Hematopoietic multipotent progenitor cell treated with erythropoietin and hydrocortisone succinate and interleukin-3 and kit ligand, for 8 days (in vitro differentiated cells): ENCODE measurements at regions not wholly inside any gene's neighbourhood (a gene's known extent, or its start where the extent isn't known, plus 50 kb on each side); places are given as distances from the start of the nearest gene placed in this dataset.

Experiments
- DNase-seq: peaks from one replicate; pipeline ENCODE4 v3.0.0-alpha.2; 2015

- no peak for DNase-seq
Measured at GRCh38 chr9:81162361-81162760, 527.0 kb downstream of the TLE1 start.

DNA sequence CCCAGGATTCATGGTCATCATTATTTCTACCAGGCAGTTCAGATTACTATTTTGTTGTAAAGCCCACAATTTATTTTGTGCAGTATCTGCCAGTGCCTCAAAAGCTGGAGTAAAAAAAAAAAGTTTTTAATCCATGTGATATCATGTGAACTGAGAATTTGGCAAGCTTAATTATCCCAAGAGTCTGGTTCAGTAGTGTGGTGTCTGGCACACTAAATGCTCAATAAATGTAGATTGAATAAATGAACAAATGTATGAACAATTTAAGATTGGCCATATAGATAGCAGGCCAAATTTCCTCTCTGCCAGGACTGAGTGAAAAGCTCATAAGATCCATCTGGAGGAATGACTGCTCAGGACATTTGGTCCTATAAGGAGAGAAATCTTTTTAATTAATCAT is 533.0 kb downstream of the TLE1 start:
- DNase-seq, result no peak

DNA sequence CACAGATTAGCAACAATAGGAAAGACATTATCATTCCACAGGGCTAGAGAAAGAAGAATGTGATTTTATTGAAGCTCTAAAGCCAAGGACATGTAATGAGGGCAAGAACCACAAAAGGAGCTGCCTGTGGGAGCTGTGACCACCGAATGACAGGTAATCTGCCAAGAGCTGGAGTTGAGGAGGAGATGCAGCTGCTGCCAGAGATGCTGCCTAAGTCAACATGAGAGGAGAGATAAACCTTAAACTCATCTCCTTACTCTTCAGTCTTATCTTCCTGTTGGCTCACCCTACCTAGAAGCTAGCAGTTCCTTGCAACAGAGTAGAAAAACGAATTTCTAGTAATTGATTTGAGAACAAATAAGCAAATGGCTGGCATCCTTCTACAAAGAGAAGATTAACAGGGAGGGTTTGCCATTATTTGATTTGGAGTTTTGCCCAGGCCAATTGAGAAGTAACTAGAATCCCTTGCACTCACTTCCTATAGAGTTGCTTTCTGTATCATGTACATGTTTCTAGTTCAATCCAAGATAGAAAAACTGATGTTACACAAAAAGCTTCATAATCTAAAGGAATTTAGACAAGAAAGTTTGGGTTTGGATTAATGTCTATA is 539.2 kb downstream of the TLE1 start:
- DNase-seq, result no peak

DNA sequence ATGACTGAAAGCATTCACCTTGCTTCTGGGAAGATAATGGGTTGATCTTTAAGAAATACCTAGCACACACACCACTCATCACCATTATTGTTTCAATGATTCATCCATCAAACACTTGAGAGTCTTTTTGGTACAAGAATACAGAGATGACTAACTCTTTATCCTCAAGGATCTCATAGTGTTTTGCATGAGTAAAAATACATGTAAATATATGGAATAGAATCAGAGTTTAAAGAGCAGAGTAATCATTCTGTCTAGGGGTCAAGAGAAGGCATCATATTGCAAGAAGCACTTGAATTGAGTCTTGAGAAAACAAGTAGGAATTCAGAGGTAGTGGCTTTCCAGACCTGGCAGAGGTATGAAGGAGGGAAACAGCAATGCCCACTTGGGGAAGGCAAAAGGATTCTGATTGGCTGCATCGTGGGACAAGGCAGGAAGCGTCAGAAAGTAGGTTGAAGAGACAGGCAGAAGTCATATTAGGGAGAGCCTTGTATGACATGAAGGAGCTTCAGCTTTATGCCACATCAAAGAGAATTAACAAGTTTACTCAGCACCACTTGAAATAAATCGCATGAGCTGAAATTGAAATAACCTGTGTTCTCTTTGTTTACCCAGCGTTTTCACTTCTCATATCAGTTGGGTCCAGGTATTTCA is 542.5 kb downstream of the TLE1 start:
- no peak for DNase-seq

- no peak for DNase-seq
Measured at GRCh38 chr9:81146241-81146640, 543.1 kb downstream of the TLE1 start.

DNA sequence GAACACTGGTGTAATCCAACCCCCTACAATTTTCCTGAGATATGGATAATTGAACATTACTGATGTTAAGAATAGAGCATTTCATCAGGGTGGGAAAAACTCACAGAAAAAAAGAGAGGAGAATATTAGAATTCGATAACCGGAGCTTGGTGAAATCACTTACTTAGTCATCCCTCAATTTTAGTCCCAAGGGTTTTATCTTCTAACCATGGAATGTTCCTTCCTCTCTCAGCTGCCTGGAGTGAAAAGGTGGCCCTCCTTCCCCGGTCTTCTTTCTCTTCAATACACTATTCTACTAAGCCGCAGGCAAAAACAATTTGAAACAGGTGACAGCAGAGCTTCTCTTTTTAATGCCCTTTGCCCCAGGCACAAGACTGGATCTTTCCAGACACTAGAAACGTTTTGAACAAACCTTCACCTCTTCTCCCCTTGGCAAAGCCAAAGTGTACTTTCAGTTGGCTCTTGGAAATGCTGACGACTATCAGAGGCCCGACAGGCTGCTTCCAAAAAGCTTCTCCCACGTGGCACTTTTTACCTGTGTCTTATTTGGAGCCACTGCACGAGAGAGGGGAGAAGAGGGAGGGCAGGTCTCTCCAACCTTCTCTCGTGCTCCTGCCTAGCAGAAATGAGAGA is 543.9 kb downstream of the TLE1 start:
- DNase-seq, result no peak

GRCh38 chr9:81141961-81142360 is 547.4 kb downstream of the TLE1 start:
- DNase-seq, result no peak

- no peak for DNase-seq
Measured at GRCh38 chr9:81137976-81138568, 551.3 kb downstream of the TLE1 start.

- no peak for DNase-seq
Measured at GRCh38 chr9:81132796-81133195, 556.6 kb downstream of the TLE1 start.

- DNase-seq, result no peak
Measured at GRCh38 chr9:81132318-81132717, 557.0 kb downstream of the TLE1 start.

DNA sequence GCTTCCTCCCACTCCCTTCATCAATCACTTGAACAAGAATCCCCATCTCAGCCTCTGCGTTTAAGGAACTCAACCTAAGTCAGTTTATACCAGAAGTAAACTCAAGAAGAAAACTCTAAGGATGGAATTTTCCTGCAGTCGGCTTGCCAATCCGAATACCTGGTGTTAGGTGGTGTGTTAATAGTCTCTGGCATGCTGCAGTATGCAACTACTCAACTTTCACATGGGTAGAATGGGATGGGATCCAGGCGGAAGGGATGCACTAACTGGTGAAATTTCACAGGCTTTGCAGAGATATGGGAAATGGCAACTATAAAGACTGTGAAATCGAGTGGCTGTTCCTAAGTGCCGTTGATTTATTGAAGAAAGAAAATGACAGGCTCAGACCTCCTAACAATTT is 560.6 kb downstream of the TLE1 start:
- DNase-seq, result no peak

- DNase-seq, result no peak
Measured at GRCh38 chr9:81125446-81126092, 563.8 kb downstream of the TLE1 start.

- DNase-seq, result no peak
Measured at GRCh38 chr9:81123526-81123925, 565.8 kb downstream of the TLE1 start.

DNA sequence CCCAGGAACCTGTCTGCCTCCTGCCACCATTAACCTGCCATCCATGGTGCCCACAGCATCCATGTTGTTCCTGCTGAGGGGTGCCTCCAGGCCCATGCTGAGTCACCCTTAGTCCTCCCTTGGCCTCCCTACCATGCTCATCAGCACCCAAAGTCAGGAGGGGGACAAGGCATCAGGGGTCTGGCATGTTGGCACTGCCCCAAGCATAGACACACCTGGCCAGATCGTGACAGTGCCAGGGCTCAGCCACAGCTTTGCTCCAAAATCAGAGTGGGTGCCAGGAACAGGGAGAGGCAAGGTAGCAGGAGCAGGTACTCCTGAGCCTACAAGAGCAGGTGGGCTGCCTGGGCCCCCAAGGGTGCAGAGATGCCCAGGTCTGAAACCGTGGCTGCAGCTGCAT is 566.6 kb downstream of the TLE1 start:
- no peak for DNase-seq

DNA sequence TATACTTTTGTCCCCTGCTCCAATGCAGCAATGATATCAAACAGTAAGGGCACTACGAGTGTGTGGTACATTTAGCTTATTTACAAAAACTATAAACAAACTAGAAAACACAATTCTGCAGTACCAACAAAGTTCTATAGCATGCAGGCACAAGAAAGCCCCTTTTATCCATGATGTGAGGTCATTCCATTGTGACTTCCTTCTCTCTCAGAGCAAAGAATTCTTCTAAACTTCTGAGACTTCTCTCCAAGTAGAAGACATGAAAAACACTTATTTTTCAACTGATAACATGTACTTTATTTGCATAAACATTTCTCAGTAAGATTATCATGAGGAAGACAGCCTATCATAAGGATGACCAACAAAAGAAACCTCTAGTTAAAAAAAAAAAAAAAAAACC is 569.8 kb downstream of the TLE1 start:
- DNase-seq, result no peak

DNA sequence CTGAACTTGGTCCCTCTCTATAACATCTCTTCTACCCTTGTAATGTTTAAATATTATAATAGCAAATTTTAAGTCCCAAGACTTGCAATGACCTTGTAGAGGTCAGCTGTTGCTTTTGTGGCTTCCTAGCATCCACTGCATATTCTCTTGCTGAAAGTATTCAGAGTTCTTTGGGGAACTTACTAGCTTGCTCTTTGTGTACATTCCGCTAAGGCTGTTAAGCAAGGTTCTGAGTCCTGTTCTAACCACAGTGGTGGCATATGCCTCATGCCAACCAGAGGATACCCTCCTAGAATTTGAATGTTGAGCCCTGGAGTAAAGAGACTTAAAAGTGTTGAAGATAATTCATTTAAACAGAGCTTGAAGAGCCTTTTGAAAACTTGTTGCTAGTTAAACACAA is 570.9 kb downstream of the TLE1 start:
- no peak for DNase-seq

- DNase-seq, result no peak
Measured at GRCh38 chr9:81116340-81117137, 572.8 kb downstream of the TLE1 start.

GRCh38 chr9:81113453-81114124 is 575.8 kb downstream of the TLE1 start:
- DNase-seq, result peak; percentile 19

DNA sequence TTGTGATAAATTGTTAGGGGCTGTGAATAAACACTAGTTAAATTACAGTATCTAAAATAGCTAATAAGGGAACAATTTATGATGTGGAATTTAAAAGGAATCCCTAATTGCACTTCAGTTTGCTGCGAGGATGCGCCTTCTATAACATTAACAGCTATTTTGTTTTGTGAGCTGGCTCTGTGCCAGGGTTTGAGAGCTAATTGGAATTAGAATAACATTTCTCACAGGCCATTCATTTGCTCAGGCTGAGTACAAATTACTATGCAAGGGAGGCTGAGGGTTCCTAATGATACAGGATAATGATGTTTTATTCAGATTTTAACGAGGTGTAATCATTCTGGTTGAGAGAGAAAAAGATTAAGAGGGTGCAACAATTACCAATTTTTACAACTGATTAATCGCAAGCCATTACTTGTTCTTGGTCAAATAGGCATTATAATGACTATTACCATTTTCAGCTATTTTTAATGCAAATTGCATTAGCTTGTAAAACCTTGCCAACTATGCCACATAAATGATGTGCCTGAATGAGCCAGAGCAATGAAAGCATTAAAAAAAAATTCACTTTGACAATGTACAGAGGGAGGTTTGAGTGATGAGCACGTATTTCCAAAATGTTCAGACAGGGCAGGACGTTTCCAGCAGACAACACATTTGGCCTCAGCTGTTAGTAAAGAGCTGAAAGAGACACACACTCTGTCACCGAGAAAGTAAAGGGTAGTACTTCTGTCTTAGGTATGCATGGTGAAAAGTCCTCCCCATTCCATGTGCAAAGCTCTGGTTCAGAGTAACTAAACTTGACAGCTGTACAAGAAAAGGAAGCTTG is 576.5 kb downstream of the TLE1 start:
- DNase-seq, result no peak

DNA sequence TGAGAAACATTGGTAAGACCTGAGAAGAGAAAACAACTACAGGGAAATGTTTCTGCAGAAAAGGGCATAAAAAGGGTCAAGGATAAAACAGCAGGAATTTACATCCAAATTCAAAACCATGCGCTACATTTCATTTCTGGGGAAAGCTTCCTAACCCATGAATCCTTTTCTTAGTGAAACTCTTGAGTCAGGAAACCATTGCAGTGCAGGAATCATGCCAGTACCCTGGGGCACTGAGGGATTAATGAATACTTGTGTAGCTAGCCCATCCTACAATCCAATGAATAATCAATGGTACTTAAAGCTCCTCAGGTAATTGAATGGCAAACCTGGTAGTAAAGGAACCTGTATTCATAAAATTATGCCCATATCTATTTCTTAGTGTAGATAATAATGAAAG is 580.5 kb downstream of the TLE1 start:
- no peak for DNase-seq

DNA sequence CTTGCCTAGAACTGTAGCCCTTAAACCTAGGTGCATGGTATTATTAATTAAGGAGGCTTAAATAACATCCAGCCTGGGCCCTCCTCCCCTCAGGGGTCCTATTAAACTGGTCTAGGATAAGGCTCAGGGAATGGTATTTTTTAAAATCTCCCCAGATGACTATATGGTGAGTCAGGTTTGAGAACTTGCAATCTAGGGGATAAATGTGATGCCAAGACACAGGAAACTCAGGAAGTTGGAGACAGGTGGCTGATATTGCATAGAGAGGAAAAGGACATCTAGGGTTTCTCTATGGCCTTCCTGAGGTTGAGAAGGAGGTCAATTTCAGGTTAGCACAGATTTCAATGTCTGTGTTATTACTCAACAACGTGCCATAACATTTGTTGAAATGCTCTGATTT is 581.0 kb downstream of the TLE1 start:
- DNase-seq, result no peak
